GM23338 (cell line): ENCODE measurements at regions not wholly inside any gene's neighbourhood (a gene's known extent, or its start where the extent isn't known, plus 50 kb on each side); places are given as distances from the start of the nearest gene placed in this dataset.

Experiments
- ATAC-seq: fragments of 200-7000 bp; cut with Tn5 transposase; 3 replicates; pipeline ENCODE4 v1.9.1; 2020
- DNase-seq: peaks from one replicate; pipeline ENCODE4 v3.0.0-alpha.2; 2015; ENCODE audit warnings: low spot score
- H2AFZ ChIP-seq: fragments of 200-600 bp; sonication (generic); 2 replicates; pipeline ENCODE4 v1.8.0; 2016; ENCODE audit warnings: antibody characterized with exemption, mild to moderate bottlenecking, moderate library complexity
- H3F3A ChIP-seq: fragments of 200-600 bp; sonication (generic); replicated peaks from 2 replicates; pipeline ENCODE4 v1.8.0; 2017; ENCODE audit warnings: antibody characterized with exemption, mixed run types, low read depth
- H3K27ac ChIP-seq: fragments of 200-600 bp; sonication (generic); 2 replicates; pipeline ENCODE4 v1.6.1; 2016; ENCODE audit warnings: low read depth
- H3K27me3 ChIP-seq: fragments of 200-600 bp; sonication (generic); 2 replicates; pipeline ENCODE4 v1.8.0; 2016; ENCODE audit warnings: mild to moderate bottlenecking, mixed run types, moderate library complexity; ENCODE audit not compliant: insufficient read depth
- H3K36me3 ChIP-seq: fragments of 200-600 bp; sonication (generic); 2 replicates; pipeline ENCODE4 v1.8.0; 2016; ENCODE audit warnings: mild to moderate bottlenecking; ENCODE audit not compliant: insufficient read depth
- H3K4me1 ChIP-seq: fragments of 200-600 bp; sonication (generic); 2 replicates; pipeline ENCODE4 v1.8.0; 2016; ENCODE audit warnings: mild to moderate bottlenecking, moderate library complexity; ENCODE audit not compliant: insufficient read depth
- H3K4me2 ChIP-seq: fragments of 200-600 bp; sonication (generic); 2 replicates; pipeline ENCODE4 v1.7.1; 2017; ENCODE audit warnings: mixed run types
- H3K4me3 ChIP-seq: fragments of 200-600 bp; sonication (generic); 2 replicates; pipeline ENCODE4 v1.6.1; 2016; ENCODE audit warnings: mixed run types
- H3K79me2 ChIP-seq: fragments of 200-600 bp; sonication (generic); replicated peaks from 2 replicates; pipeline ENCODE4 v1.8.0; 2017; ENCODE audit warnings: mild to moderate bottlenecking; ENCODE audit not compliant: insufficient read depth
- H3K9me2 ChIP-seq: fragments of 200-600 bp; sonication (generic); 2 replicates; pipeline ENCODE4 v1.8.0; 2017; ENCODE audit not compliant: insufficient read depth
- H4K20me1 ChIP-seq: fragments of 200-600 bp; sonication (generic); replicated peaks from 2 replicates; pipeline ENCODE4 v1.8.0; 2017; ENCODE audit warnings: mild to moderate bottlenecking; ENCODE audit not compliant: insufficient read depth
- H3K27ac Mint-ChIP-seq: 2 replicates; pipeline ENCODE4 v1.8.0; 2020; ENCODE audit warnings: inconsistent platforms, mild to moderate bottlenecking, moderate library complexity, mixed read lengths
- H3K27me3 Mint-ChIP-seq: 3 replicates; pipeline ENCODE4 v1.8.0; 2022; ENCODE audit warnings: low read depth, mild to moderate bottlenecking, moderate library complexity, mixed read lengths, inconsistent platforms; ENCODE audit not compliant: insufficient read depth, poor library complexity
- H3K36me3 Mint-ChIP-seq: 3 replicates; pipeline ENCODE4 v1.8.0; 2021; ENCODE audit warnings: low read depth, mild to moderate bottlenecking, inconsistent platforms, moderate library complexity, mixed read lengths
- H3K4me1 Mint-ChIP-seq: 3 replicates; pipeline ENCODE4 v1.8.0; 2020; ENCODE audit warnings: mild to moderate bottlenecking, inconsistent platforms, mixed read lengths
- H3K4me3 Mint-ChIP-seq: 3 replicates; pipeline ENCODE4 v1.8.0; 2021; ENCODE audit warnings: moderate library complexity, mild to moderate bottlenecking, inconsistent platforms, mixed read lengths
- H3K9me3 Mint-ChIP-seq: 3 replicates; pipeline ENCODE4 v1.8.0; 2020; ENCODE audit warnings: moderate library complexity, mild to moderate bottlenecking, inconsistent platforms, mixed read lengths
- CREB1 ChIP-seq: fragments of 250-450 bp; sonication (Bioruptor Pico); IDR thresholded peaks from 2 replicates; pipeline ENCODE4 v1.5.0; 2020; ENCODE audit warnings: low read depth, mild to moderate bottlenecking, moderate library complexity
- EZH2 ChIP-seq: fragments of 200-600 bp; sonication (generic); IDR thresholded peaks from one replicate; pipeline ENCODE4 v1.8.0; 2017; ENCODE audit warnings: antibody characterized with exemption, mild to moderate bottlenecking, low read depth; ENCODE audit not compliant: unreplicated experiment
- EZH2phosphoT487 ChIP-seq: fragments of 200-600 bp; sonication (generic); IDR thresholded peaks from one replicate; pipeline ENCODE4 v1.8.1; 2018; ENCODE audit warnings: antibody characterized with exemption; ENCODE audit not compliant: unreplicated experiment
- JUNB ChIP-seq: IDR thresholded peaks from one replicate; pipeline ENCODE4 v1.6.1; 2016; ENCODE audit warnings: antibody characterized with exemption; ENCODE audit not compliant: unreplicated experiment
- NANOG ChIP-seq: IDR thresholded peaks from 2 replicates; pipeline ENCODE4 v1.6.1; 2016; ENCODE audit warnings: antibody characterized with exemption, borderline replicate concordance
- POLR2AphosphoS5 ChIP-seq: IDR thresholded peaks from 2 replicates; pipeline ENCODE4 v1.6.1; 2016; ENCODE audit warnings: antibody characterized with exemption, low read depth
- STAT1 ChIP-seq: IDR thresholded peaks from one replicate; pipeline ENCODE4 v1.6.1; 2016; ENCODE audit warnings: antibody characterized with exemption; ENCODE audit not compliant: unreplicated experiment
- ZNF114 ChIP-seq: fragments of 250-450 bp; sonication (Bioruptor Pico); IDR thresholded peaks from 2 replicates; pipeline ENCODE4 v1.5.0; 2020; ENCODE audit warnings: mild to moderate bottlenecking, moderate library complexity
- ZNF331 ChIP-seq: fragments of 250-450 bp; sonication (Bioruptor Pico); IDR thresholded peaks from 2 replicates; pipeline ENCODE4 v1.5.0; 2020; ENCODE audit warnings: low read depth, mild to moderate bottlenecking, moderate library complexity
- TF ChIP-seq, protein P1 (sequence below): IDR thresholded peaks from 2 replicates; pipeline ENCODE4 v1.6.1; 2016; ENCODE audit warnings: antibody characterized with exemption
- TF ChIP-seq, protein P2 (sequence below): IDR thresholded peaks from one replicate; pipeline ENCODE4 v1.6.1; 2018; ENCODE audit warnings: antibody characterized with exemption; ENCODE audit not compliant: unreplicated experiment

DNA sequence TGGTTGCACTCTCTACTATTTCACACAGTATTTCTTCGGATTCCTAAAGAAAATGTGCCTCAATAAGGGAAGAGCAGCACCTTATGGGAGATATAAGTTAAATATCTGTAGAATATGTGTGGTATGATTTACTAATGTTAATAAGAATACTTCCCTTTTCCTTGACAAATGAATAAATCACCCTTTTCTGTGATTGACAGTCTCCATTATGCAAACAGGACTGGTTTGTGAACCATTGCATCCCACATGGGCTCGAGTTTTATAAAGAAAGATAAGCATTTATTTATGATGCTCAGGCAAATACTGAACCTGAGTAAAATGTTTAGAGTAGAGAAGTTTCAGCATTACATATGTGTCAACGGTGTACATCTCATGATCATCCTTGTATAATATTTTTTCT lies 587.7 kb upstream of the BRINP3 start:
- no peaks in the 10 kb centered on the region for H3K4me1 Mint-ChIP-seq
- ATAC-seq (no peak), DNase-seq (no peak)
- no peaks in the 10 kb centered on the region for H3K9me3 Mint-ChIP-seq
- no peaks in the 10 kb centered on the region for H3K27me3 ChIP-seq
- no peak overlapping the region for H2AFZ ChIP-seq
- no peak overlapping the region for H3K27ac ChIP-seq
- H3K79me2 ChIP-seq: no peaks in the 10 kb centered on the region
- no peaks in the 10 kb centered on the region for H3K36me3 Mint-ChIP-seq
- H3K4me3 ChIP-seq: no peak overlapping the region
- TF ChIP-seq, protein P1, sequence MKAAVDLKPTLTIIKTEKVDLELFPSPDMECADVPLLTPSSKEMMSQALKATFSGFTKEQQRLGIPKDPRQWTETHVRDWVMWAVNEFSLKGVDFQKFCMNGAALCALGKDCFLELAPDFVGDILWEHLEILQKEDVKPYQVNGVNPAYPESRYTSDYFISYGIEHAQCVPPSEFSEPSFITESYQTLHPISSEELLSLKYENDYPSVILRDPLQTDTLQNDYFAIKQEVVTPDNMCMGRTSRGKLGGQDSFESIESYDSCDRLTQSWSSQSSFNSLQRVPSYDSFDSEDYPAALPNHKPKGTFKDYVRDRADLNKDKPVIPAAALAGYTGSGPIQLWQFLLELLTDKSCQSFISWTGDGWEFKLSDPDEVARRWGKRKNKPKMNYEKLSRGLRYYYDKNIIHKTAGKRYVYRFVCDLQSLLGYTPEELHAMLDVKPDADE: no peak
- TF ChIP-seq JUNB (no peak), ZNF114 (CRISPR knock-in tag) (no peak), NANOG (no peak)
- H3K27ac Mint-ChIP-seq: no peak overlapping the region
- H3K27me3 Mint-ChIP-seq: no peaks in the 10 kb centered on the region
- no peaks in the 10 kb centered on the region for H3F3A ChIP-seq
- H3K9me2 ChIP-seq: peaks cover 2% of the 10 kb centered on the region; the same call in 1 of the 2 replicates
- H3K36me3 ChIP-seq: no peaks in the 10 kb centered on the region
- no peaks in the 10 kb centered on the region for H3K4me1 ChIP-seq
- H4K20me1 ChIP-seq: no peaks in the 10 kb centered on the region
- no peak overlapping the region for H3K4me2 ChIP-seq
- no peak overlapping the region for H3K4me3 Mint-ChIP-seq

DNA sequence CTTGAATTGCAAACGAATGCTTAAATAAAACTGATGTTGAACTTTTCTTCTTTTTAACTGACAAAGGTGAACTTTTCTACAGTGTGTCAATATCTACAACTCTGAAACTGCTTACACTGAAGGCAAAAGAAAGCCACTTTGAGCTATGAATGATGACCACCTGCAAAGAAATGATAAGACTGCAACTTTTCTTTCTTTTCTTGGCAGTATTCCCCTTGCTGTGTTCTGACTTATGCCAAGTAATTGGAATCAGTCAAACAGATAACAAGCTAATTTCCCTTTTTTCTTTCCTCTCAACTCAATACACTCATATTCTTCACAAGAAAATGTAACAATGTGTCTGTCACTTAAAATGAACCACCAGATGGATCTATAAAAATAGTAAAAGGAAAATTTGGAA lies 588.1 kb upstream of the BRINP3 start:
- DNase-seq: no peak
- Mint-ChIP-seq H3K36me3 (no peaks in the 10 kb centered on the region), H3K27ac (no peak overlapping the region), H3K4me1 (no peaks in the 10 kb centered on the region), H3K27me3 (no peaks in the 10 kb centered on the region), H3K4me3 (no peak overlapping the region), H3K9me3 (no peaks in the 10 kb centered on the region)
- ATAC-seq: no peak
- Histone ChIP-seq H3K36me3 (no peaks in the 10 kb centered on the region), H4K20me1 (no peaks in the 10 kb centered on the region), H3K4me3 (no peak overlapping the region), H3F3A (no peaks in the 10 kb centered on the region), H3K4me1 (no peaks in the 10 kb centered on the region), H3K27ac (no peak overlapping the region), H3K79me2 (no peaks in the 10 kb centered on the region), H3K9me2 (peaks cover 4% of the 10 kb centered on the region; the same call in 1 of the 2 replicates), H2AFZ (no peak overlapping the region), H3K4me2 (no peak overlapping the region), H3K27me3 (no peaks in the 10 kb centered on the region)
- TF ChIP-seq, protein P2, sequence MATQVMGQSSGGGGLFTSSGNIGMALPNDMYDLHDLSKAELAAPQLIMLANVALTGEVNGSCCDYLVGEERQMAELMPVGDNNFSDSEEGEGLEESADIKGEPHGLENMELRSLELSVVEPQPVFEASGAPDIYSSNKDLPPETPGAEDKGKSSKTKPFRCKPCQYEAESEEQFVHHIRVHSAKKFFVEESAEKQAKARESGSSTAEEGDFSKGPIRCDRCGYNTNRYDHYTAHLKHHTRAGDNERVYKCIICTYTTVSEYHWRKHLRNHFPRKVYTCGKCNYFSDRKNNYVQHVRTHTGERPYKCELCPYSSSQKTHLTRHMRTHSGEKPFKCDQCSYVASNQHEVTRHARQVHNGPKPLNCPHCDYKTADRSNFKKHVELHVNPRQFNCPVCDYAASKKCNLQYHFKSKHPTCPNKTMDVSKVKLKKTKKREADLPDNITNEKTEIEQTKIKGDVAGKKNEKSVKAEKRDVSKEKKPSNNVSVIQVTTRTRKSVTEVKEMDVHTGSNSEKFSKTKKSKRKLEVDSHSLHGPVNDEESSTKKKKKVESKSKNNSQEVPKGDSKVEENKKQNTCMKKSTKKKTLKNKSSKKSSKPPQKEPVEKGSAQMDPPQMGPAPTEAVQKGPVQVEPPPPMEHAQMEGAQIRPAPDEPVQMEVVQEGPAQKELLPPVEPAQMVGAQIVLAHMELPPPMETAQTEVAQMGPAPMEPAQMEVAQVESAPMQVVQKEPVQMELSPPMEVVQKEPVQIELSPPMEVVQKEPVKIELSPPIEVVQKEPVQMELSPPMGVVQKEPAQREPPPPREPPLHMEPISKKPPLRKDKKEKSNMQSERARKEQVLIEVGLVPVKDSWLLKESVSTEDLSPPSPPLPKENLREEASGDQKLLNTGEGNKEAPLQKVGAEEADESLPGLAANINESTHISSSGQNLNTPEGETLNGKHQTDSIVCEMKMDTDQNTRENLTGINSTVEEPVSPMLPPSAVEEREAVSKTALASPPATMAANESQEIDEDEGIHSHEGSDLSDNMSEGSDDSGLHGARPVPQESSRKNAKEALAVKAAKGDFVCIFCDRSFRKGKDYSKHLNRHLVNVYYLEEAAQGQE: no peak
- TF ChIP-seq, protein P1: no peak
- no peak for TF ChIP-seq STAT1
- TF ChIP-seq EZH2: no peak
- TF ChIP-seq CREB1 (CRISPR knock-in tag): no peak
- TF ChIP-seq ZNF114 (CRISPR knock-in tag): no peak
- no peak for TF ChIP-seq NANOG
- TF ChIP-seq ZNF331: no peak
- no peak for TF ChIP-seq POLR2AphosphoS5
- TF ChIP-seq EZH2phosphoT487: no peak
- TF ChIP-seq JUNB: no peak
